HepG2 (cell line): ENCODE measurements at regions not wholly inside any gene's neighbourhood (a gene's known extent, or its start where the extent isn't known, plus 50 kb on each side); places are given as distances from the start of the nearest gene placed in this dataset.

ENCODE experiments used
- ATAC-seq: fragments of 200-7000 bp; cut with Tn5 transposase; 3 replicates; pipeline ENCODE4 v1.9.1; 2020; ENCODE audit warnings: mild to moderate bottlenecking, moderate library complexity
- BruUV-seq: library from RNA; stranded (reverse); fragments of 400-500 nt; replicated peaks from 2 replicates; lab custom pipeline; 2021; lab: Mats Ljungman, UMichigan
- CTCF ChIA-PET: fragments of 300-600 bp; formaldehyde crosslinking; extraction: SDS; loops from one replicate; lab custom pipeline; 2021; ENCODE audit warnings: low total read pairs, inconsistent platforms, low intra/inter-chr PET ratio; lab: Yijun Ruan, JAX
- POLR2A ChIA-PET: fragments of 350-600 bp; sonication (Branson Sonifier 250); formaldehyde crosslinking; loops from one replicate; lab custom pipeline; 2020; ENCODE audit warnings: antibody characterized with exemption, inconsistent platforms; lab: Yijun Ruan, JAX
- DNase-seq: peaks from one replicate; pipeline ENCODE4 v3.0.0-alpha.2; 2015; ENCODE audit warnings: low spot score
- FAIRE-seq: peaks from 3 replicates; lab custom pipeline; 2011; peaks lifted over from hg19 to GRCh38; lab: Jason Lieb, UNC
- H2AFZ ChIP-seq: one replicate; pipeline ENCODE4 v1.6.1; 2011; ENCODE audit warnings: low read length, inconsistent platforms
- H3K27ac ChIP-seq: fragments of 300-600 bp; 3 replicates; pipeline ENCODE4 v1.8.0; 2011; ENCODE audit warnings: mixed run types, mild to moderate bottlenecking, mixed read lengths, low read length, inconsistent platforms; ENCODE audit not compliant: insufficient read depth; ENCODE audit errors: extremely low read length
- H3K27me3 ChIP-seq, 2 experiments: fragments of 200-600 bp in 1 of 2; 2 replicates in 1 of 2; 3 replicates in 1 of 2; pipeline versions ENCODE4 v1.6.0 to v1.8.0; 2011; ENCODE audit warnings: low read length in 2 of 2, mild to moderate bottlenecking in 2 of 2, moderate library complexity in 2 of 2, inconsistent platforms in 1 of 2; ENCODE audit not compliant: insufficient read depth in 2 of 2, control insufficient read depth in 1 of 2
- H3K36me3 ChIP-seq, 2 experiments: fragments of 200-600 bp in 1 of 2; replicated peaks in 1 of 2; 2 replicates in 1 of 2; 3 replicates in 1 of 2; pipeline versions ENCODE4 v1.5.1 to v1.8.0; 2011; ENCODE audit warnings: low read length in 2 of 2, inconsistent platforms in 1 of 2; ENCODE audit not compliant: insufficient read depth in 2 of 2, control insufficient read depth in 1 of 2
- H3K4me1 ChIP-seq: 2 replicates; pipeline ENCODE4 v1.5.1; 2012; ENCODE audit warnings: low read length, inconsistent platforms; ENCODE audit not compliant: insufficient read depth
- H3K4me2 ChIP-seq: 2 replicates; pipeline ENCODE4 v1.6.0; 2011; ENCODE audit warnings: low read depth, low read length, inconsistent platforms
- H3K4me3 ChIP-seq, 3 experiments: fragments of 200-600 bp in 1 of 3; sonication (generic), shearing (Covaris generic) in 1 of 3; replicated peaks in 1 of 3; 2 replicates each; pipeline ENCODE4 v1.5.1; 2011 to 2016; ENCODE audit warnings: low read length in 3 of 3, inconsistent platforms in 2 of 3, low read depth in 2 of 3, mild to moderate bottlenecking in 2 of 3, control low read depth in 1 of 3, mixed read lengths in 1 of 3; ENCODE audit not compliant: insufficient read depth in 1 of 3
- H3K79me2 ChIP-seq: one replicate; pipeline ENCODE4 v1.6.1; 2011; ENCODE audit warnings: low read length, inconsistent platforms; ENCODE audit not compliant: insufficient read depth
- H3K9ac ChIP-seq: 2 replicates; pipeline ENCODE4 v1.6.0; 2011; ENCODE audit warnings: mild to moderate bottlenecking, low read depth, low read length, inconsistent platforms; ENCODE audit not compliant: insufficient read depth
- H3K9me3 ChIP-seq: 2 replicates; pipeline ENCODE4 v1.5.1; 2012; ENCODE audit warnings: mild to moderate bottlenecking, low read length
- H4K20me1 ChIP-seq: 2 replicates; pipeline ENCODE4 v1.6.0; 2011; ENCODE audit warnings: inconsistent platforms, mild to moderate bottlenecking, low read length, moderate library complexity; ENCODE audit not compliant: insufficient read depth
- GMEB1 ChIP-seq: sonication (generic); formaldehyde crosslinking; IDR thresholded peaks from 2 replicates; pipeline ENCODE4 v1.5.1; 2020; ENCODE audit warnings: missing genetic modification reagents, mild to moderate bottlenecking, borderline replicate concordance
- GTF3A ChIP-seq: sonication (generic); formaldehyde crosslinking; conservative IDR thresholded peaks from 2 replicates; pipeline ENCODE4 v1.4.0; 2020; ENCODE audit warnings: mild to moderate bottlenecking, missing genetic modification reagents
- HOXA9 ChIP-seq: sonication (generic); formaldehyde crosslinking; IDR thresholded peaks from 2 replicates; pipeline ENCODE4 v1.8.1; 2022; ENCODE audit warnings: missing genetic modification reagents, mild to moderate bottlenecking, moderate library complexity, borderline replicate concordance
- MIER2 ChIP-seq: IDR thresholded peaks from 2 replicates; pipeline ENCODE4 v1.6.1; 2016; ENCODE audit warnings: missing biosample characterization, missing genetic modification reagents
- NR2F6 ChIP-seq, 2 experiments: IDR thresholded peaks; 2 replicates each; pipeline ENCODE4 v1.6.1; 2016; ENCODE audit warnings: antibody characterized with exemption in 1 of 2, mild to moderate bottlenecking in 1 of 2
- PCBP2 ChIP-seq: fragments of 200-400 bp; formaldehyde crosslinking; optimal IDR thresholded peaks from 2 replicates; pipeline ENCODE3; 2018; ENCODE audit warnings: low read length, low read depth; ENCODE audit not compliant: poor library complexity, severe bottlenecking
- SUZ12 ChIP-seq: fragments of 150-350 bp; IDR thresholded peaks from 2 replicates; pipeline ENCODE4 v1.6.1; 2014; ENCODE audit warnings: low read depth, low read length
- ZBTB10 ChIP-seq: sonication (generic); formaldehyde crosslinking; IDR thresholded peaks from 2 replicates; pipeline ENCODE4 v1.4.0; 2020; ENCODE audit warnings: missing genetic modification reagents, borderline replicate concordance
- ZBTB39 ChIP-seq: sonication (generic); formaldehyde crosslinking; IDR thresholded peaks from 2 replicates; pipeline ENCODE4 v1.5.0; 2020; ENCODE audit warnings: missing genetic modification reagents
- ZBTB8A ChIP-seq: sonication (generic); formaldehyde crosslinking; IDR thresholded peaks from 2 replicates; pipeline ENCODE4 v1.4.0; 2020; ENCODE audit warnings: mild to moderate bottlenecking, low read depth, missing genetic modification reagents, borderline replicate concordance
- ZC3H13 ChIP-seq: sonication (generic); formaldehyde crosslinking; IDR thresholded peaks from 2 replicates; pipeline ENCODE4 v1.8.1; 2023; ENCODE audit warnings: mild to moderate bottlenecking, missing genetic modification reagents, moderate library complexity
- ZNF20 ChIP-seq: sonication (generic); formaldehyde crosslinking; IDR thresholded peaks from 2 replicates; pipeline ENCODE4 v1.4.0; 2020; ENCODE audit warnings: mild to moderate bottlenecking, moderate library complexity, missing genetic modification reagents
- ZNF335 ChIP-seq: sonication (generic); formaldehyde crosslinking; IDR thresholded peaks from 2 replicates; pipeline ENCODE4 v1.4.0; 2020; ENCODE audit warnings: missing genetic modification reagents
- ZNF484 ChIP-seq: sonication (generic); formaldehyde crosslinking; IDR thresholded peaks from 2 replicates; pipeline ENCODE4 v1.5.1; 2020; ENCODE audit warnings: mild to moderate bottlenecking, low read depth, missing genetic modification reagents, borderline replicate concordance
- ZNF577 ChIP-seq: sonication (generic); formaldehyde crosslinking; IDR thresholded peaks from 2 replicates; pipeline ENCODE4 v1.4.0; 2020; ENCODE audit warnings: mild to moderate bottlenecking, low read depth, missing genetic modification reagents, borderline replicate concordance
- WGBS: methylation state at CpG from one replicate; pipeline ENCODE4 v1.1.6; 2017; ENCODE audit warnings: low lambda C conversion rate; 5-methylcytosine and 5-hydroxymethylcytosine counted together
- in situ Hi-C: cut with HindIII; loops from 2 replicates; pipeline ENCODE4 v1.10.0; 2017; ENCODE audit warnings: low pct_unique_long_range_greater_than_20kb; ENCODE audit not compliant: extremely low pct_ligation_motif_present
- intact Hi-C: fragments of 100-400 bp; cut with micrococcal nuclease; formaldehyde crosslinking; loops from one replicate; pipeline ENCODE4 v1.10.0; 2022; ENCODE audit not compliant: unreplicated experiment
- TF ChIP-seq, protein P1 (sequence below): sonication (generic); formaldehyde crosslinking; IDR thresholded peaks from 2 replicates; pipeline ENCODE4 v1.8.0; 2022; ENCODE audit warnings: missing genetic modification reagents, low read depth, mild to moderate bottlenecking, borderline replicate concordance

DNA sequence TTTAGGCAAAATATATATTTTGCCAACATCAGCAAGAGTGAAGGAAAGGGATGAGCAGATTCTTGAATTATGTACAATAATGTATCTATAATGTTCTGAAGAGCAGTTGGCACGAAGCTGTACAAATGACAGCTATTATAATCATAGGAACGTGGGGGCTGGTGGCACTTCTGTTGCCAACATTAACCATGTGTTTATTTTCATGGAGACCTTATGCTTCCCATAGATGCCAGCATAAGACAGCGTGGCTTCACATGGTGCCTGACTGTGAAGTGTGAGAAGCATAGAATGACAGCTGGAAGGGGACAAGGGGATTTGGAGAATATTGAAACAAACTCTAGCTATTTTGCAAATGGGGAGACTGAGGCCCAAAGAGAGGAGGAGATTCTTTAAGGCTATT is 52.6 kb upstream of the ATP10B start:
- no peak overlapping the region for H3K4me3 ChIP-seq
- BruUV-seq: no TSS peak
- FAIRE-seq: no peak
- TF ChIP-seq ZBTB10 (CRISPR knock-in tag) (no peak), ZNF577 (no peak), ZBTB8A (CRISPR knock-in tag) (no peak), PCBP2 (no peak), ZNF20 (CRISPR knock-in tag) (no peak), ZC3H13 (no peak), ZBTB39 (no peak), ZNF484 (CRISPR knock-in tag) (no peak), ZNF335 (CRISPR knock-in tag) (no peak), HOXA9 (CRISPR knock-in tag) (no peak), MIER2 (no peak), NR2F6 (IDR thresholded peaks at IDR 0.05) (no peak), NR2F6 (CRISPR knock-in tag; IDR thresholded peaks at IDR 0.05) (no peak), GMEB1 (CRISPR knock-in tag) (no peak), SUZ12 (no peak), GTF3A (CRISPR knock-in tag) (no peak)
- TF ChIP-seq, protein P1, sequence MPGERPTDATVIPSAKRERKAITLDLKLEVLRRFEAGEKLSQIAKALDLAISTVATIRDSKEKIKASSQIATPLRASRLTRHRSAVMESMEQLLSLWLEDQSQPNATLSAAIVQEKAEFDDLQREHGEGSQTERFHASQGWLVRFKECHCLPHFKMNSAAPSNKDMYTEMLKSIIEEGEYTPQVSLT (CRISPR knock-in tag): no peak
- no peaks in the 10 kb centered on the region for H3K27me3 ChIP-seq
- WGBS: 55% methylated on average over 3 of the region's 3 CpGs
- no peak overlapping the region for H2AFZ ChIP-seq
- peaks cover 12% of the 10 kb centered on the region; the same call in 1 of the 2 replicates for H3K4me1 ChIP-seq
- ATAC-seq: no peak
- no peaks in the 10 kb centered on the region for H3K79me2 ChIP-seq
- intact Hi-C loops (no loop called here), in situ Hi-C loops (no loop called here)
- H3K9me3 ChIP-seq: no peaks in the 10 kb centered on the region
- H3K27ac ChIP-seq: no peak overlapping the region
- ChIA-PET CTCF (no interaction called here), POLR2A (no interaction called here)
- DNase-seq: no peak
- H3K36me3 ChIP-seq: no peaks in the 10 kb centered on the region
- H4K20me1 ChIP-seq: no peaks in the 10 kb centered on the region
- no peak overlapping the region for H3K9ac ChIP-seq
- H3K4me2 ChIP-seq: no peak overlapping the region
